Hepatocyte (in vitro differentiated cells): ENCODE measurements at regions not wholly inside any gene's neighbourhood (a gene's known extent, or its start where the extent isn't known, plus 50 kb on each side); places are given as distances from the start of the nearest gene placed in this dataset.

Experiments used
- DNase-seq: peaks from one replicate; pipeline ENCODE4 v3.0.0-alpha.2; 2016; ENCODE audit warnings: low spot score
- H2AFZ ChIP-seq: fragments of 200-600 bp; sonication (generic); 2 replicates; pipeline ENCODE4 v1.6.0; 2016; ENCODE audit warnings: antibody characterized with exemption, mild to moderate bottlenecking
- H3K27ac ChIP-seq: fragments of 200-600 bp; sonication (generic); 2 replicates; pipeline ENCODE4 v1.5.1; 2016; ENCODE audit warnings: mild to moderate bottlenecking
- H3K27me3 ChIP-seq: fragments of 200-600 bp; sonication (generic); 2 replicates; pipeline ENCODE4 v1.6.1; 2016
- H3K36me3 ChIP-seq: fragments of 200-600 bp; sonication (generic); replicated peaks from 2 replicates; pipeline ENCODE4 v1.5.1; 2016; ENCODE audit warnings: low read depth; ENCODE audit not compliant: insufficient read depth
- H3K4me1 ChIP-seq: fragments of 200-600 bp; sonication (generic); 2 replicates; pipeline ENCODE4 v1.5.1; 2016; ENCODE audit warnings: mild to moderate bottlenecking, moderate library complexity; ENCODE audit not compliant: insufficient read depth
- H3K4me2 ChIP-seq: fragments of 200-600 bp; sonication (generic); 2 replicates; pipeline ENCODE4 v1.6.0; 2016
- H3K4me3 ChIP-seq: fragments of 200-600 bp; sonication (generic); 2 replicates; pipeline ENCODE4 v1.5.1; 2016; ENCODE audit warnings: mild to moderate bottlenecking
- H3K79me2 ChIP-seq: fragments of 200-600 bp; sonication (generic); 2 replicates; pipeline ENCODE4 v1.6.0; 2017; ENCODE audit warnings: mild to moderate bottlenecking
- H3K9me2 ChIP-seq: fragments of 200-600 bp; sonication (generic); replicated peaks from 2 replicates; pipeline ENCODE4 v1.6.0; 2017; ENCODE audit warnings: mild to moderate bottlenecking; ENCODE audit not compliant: insufficient read depth
- H3K9me3 ChIP-seq: fragments of 200-600 bp; sonication (generic); 2 replicates; pipeline ENCODE4 v1.5.1; 2016; ENCODE audit warnings: low read depth, mild to moderate bottlenecking
- H4K20me1 ChIP-seq: fragments of 200-600 bp; sonication (generic); 2 replicates; pipeline ENCODE4 v1.6.0; 2016; ENCODE audit warnings: mild to moderate bottlenecking; ENCODE audit not compliant: insufficient read depth, poor library complexity, severe bottlenecking
- EZH2 ChIP-seq: fragments of 200-600 bp; sonication (generic); IDR thresholded peaks from 2 replicates; pipeline ENCODE4 v1.6.1; 2016; ENCODE audit warnings: antibody characterized with exemption, mild to moderate bottlenecking, borderline replicate concordance
- EZH2phosphoT487 ChIP-seq: fragments of 200-600 bp; sonication (generic); IDR thresholded peaks from one replicate; pipeline ENCODE4 v1.6.1; 2018; ENCODE audit warnings: antibody characterized with exemption, mild to moderate bottlenecking, low read depth, moderate library complexity; ENCODE audit not compliant: unreplicated experiment, severe bottlenecking
- WGBS: methylation state at CpG from one replicate; pipeline ENCODE4 v1.1.6; 2016; ENCODE audit warnings: low lambda C conversion rate; ENCODE audit errors: missing lambda C conversion rate; 5-methylcytosine and 5-hydroxymethylcytosine counted together
- TF ChIP-seq, protein P1 (sequence below): fragments of 200-600 bp; sonication (generic); IDR thresholded peaks from 2 replicates; pipeline ENCODE4 v1.5.1; 2016; ENCODE audit warnings: antibody characterized with exemption, mild to moderate bottlenecking; ENCODE audit not compliant: poor library complexity

- H3K9me3 ChIP-seq, result no peaks in the 10 kb centered on the region
- peaks cover 3% of the 10 kb centered on the region for H3K4me1 ChIP-seq
- no peaks in the 10 kb centered on the region for H3K36me3 ChIP-seq
- 86% methylated on average over 8 of the region's 8 CpGs for WGBS
- no peak for DNase-seq
- no peak overlapping the region for H2AFZ ChIP-seq
- H3K9me2 ChIP-seq, result no peaks in the 10 kb centered on the region
- H3K4me2 ChIP-seq, result no peak overlapping the region
- no peak overlapping the region for H3K27ac ChIP-seq
- no peaks in the 10 kb centered on the region for H3K79me2 ChIP-seq
- TF ChIP-seq EZH2 (no peak), EZH2phosphoT487 (no peak)
- TF ChIP-seq, protein P1, sequence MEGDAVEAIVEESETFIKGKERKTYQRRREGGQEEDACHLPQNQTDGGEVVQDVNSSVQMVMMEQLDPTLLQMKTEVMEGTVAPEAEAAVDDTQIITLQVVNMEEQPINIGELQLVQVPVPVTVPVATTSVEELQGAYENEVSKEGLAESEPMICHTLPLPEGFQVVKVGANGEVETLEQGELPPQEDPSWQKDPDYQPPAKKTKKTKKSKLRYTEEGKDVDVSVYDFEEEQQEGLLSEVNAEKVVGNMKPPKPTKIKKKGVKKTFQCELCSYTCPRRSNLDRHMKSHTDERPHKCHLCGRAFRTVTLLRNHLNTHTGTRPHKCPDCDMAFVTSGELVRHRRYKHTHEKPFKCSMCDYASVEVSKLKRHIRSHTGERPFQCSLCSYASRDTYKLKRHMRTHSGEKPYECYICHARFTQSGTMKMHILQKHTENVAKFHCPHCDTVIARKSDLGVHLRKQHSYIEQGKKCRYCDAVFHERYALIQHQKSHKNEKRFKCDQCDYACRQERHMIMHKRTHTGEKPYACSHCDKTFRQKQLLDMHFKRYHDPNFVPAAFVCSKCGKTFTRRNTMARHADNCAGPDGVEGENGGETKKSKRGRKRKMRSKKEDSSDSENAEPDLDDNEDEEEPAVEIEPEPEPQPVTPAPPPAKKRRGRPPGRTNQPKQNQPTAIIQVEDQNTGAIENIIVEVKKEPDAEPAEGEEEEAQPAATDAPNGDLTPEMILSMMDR, result no peak
- no peaks in the 10 kb centered on the region for H3K27me3 ChIP-seq
- H4K20me1 ChIP-seq, result no peaks in the 10 kb centered on the region
- H3K4me3 ChIP-seq, result no peak overlapping the region
Measured at GRCh38 chr6:156654919-156655918, 122.0 kb upstream of the ARID1B start.

DNA sequence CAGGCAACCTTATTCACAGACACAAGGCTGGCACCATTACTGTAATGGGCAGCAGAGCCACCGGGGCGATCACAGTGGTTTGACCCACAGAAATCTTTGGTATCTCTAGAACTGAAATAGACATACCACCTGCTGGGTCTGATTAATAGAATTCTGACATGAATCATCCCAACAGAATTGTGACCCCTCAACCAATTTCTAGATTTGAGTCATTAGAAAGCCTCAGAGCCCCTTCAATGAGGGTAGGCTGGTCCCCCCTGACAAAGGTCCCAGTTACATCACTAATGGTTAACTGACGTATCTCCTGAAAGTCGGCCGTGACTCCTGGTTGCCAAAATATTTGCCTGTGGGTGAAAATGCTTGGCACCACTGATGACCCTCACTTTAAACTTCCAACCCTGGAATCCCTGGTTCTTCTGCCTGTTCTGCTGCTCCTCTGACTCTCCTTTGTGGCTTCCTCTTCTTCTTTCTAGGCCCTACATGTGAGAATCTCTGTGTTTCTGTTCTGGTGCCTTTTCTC lies 124.9 kb upstream of the ARID1B start:
- no peak for TF ChIP-seq EZH2phosphoT487
- TF ChIP-seq, protein P1, result no peak
- H3K27ac ChIP-seq, result no peak overlapping the region
- H4K20me1 ChIP-seq, result no peaks in the 10 kb centered on the region
- H3K9me2 ChIP-seq, result no peaks in the 10 kb centered on the region
- H3K9me3 ChIP-seq, result no peaks in the 10 kb centered on the region
- no peak for DNase-seq
- no peaks in the 10 kb centered on the region for H3K36me3 ChIP-seq
- no peak overlapping the region for H3K4me3 ChIP-seq
- no peaks in the 10 kb centered on the region for H3K27me3 ChIP-seq
- H3K79me2 ChIP-seq, result no peaks in the 10 kb centered on the region
- peaks cover 2% of the 10 kb centered on the region for H3K4me1 ChIP-seq
- no peak overlapping the region for H3K4me2 ChIP-seq
- 93% methylated on average over 5 of the region's 5 CpGs for WGBS
- H2AFZ ChIP-seq, result no peak overlapping the region

DNA sequence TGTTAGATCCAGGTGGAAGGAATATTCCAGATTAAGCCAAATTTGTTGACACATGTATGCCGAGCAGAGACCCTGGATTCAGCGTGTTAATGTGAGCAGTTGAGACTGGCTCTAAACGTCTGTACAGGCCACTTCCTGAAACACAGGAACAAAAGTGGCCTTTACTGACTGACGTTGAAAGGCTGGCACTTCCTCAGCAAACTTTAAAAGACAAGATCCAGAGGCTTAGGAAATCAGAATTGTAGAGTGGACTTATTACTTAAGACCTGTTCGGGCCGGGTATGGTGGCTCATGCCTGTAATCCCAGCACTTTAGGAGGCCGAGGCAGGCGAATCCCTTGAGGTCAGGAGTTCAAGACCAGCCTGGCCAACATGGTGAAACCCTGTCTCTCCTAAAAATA lies 125.7 kb upstream of the ARID1B start:
- TF ChIP-seq, protein P1, result no peak
- H3K9me2 ChIP-seq, result no peaks in the 10 kb centered on the region
- no peak overlapping the region for H3K4me2 ChIP-seq
- no peaks in the 10 kb centered on the region for H3K36me3 ChIP-seq
- no peak for DNase-seq
- H3K27me3 ChIP-seq, result no peaks in the 10 kb centered on the region
- H3K79me2 ChIP-seq, result no peaks in the 10 kb centered on the region
- 92% methylated on average over 8 of the region's 8 CpGs for WGBS
- peaks cover 4% of the 10 kb centered on the region for H3K4me1 ChIP-seq
- H3K27ac ChIP-seq, result no peak overlapping the region
- H4K20me1 ChIP-seq, result no peaks in the 10 kb centered on the region
- H3K9me3 ChIP-seq, result no peaks in the 10 kb centered on the region
- no peak overlapping the region for H2AFZ ChIP-seq
- H3K4me3 ChIP-seq, result no peak overlapping the region
